ENCODE measurements at regions not wholly inside any gene's neighbourhood (a gene's known extent, or its start where the extent isn't known, plus 50 kb on each side); places are given as distances from the start of the nearest gene placed in this dataset.
A peak's percentile ranks its signal among the peaks of the same experiment; 100 is the strongest.

DNA sequence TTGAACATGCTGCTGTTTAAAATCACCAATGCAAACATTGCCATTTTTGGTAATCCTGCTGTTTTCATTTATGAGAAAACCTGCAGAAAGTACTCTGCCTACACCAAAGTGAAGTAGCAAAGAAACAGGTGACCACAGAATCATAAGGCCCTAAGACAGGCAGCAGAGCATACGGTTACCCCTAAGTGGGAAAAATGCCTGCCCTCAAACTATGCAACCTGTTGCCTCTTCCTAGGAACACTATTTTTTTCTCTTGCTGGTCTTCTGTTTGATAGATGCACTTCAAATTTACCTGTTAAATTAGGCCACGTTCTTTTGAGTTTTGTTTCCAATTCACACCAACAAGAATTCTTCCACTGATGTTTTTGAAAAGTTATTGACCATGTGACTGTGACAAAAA, 89.5 kb upstream of the RAB4A start:
- H4K20me1 ChIP-seq: no peaks in the 10 kb centered on the region
- no peak overlapping the region for H3K27ac ChIP-seq
- H3K4me3 ChIP-seq: no peak overlapping the region
- no peaks in the 10 kb centered on the region for H3K9me3 ChIP-seq (replicated peaks in 1 of 11)
- no peaks in the 10 kb centered on the region for H3K27me3 ChIP-seq
- peaks cover 0 to 3% (median 0%) of the 10 kb centered on the region in 10 experiments; a peak in 1 of 20 replicates for H3K4me1 ChIP-seq
- no peak overlapping the region for H3K4me2 ChIP-seq
- TF ChIP-seq Cebpa-rat (IDR thresholded peaks at IDR 0.05): no peak
- no peak overlapping the region for H3K9ac ChIP-seq
- no peaks in the 10 kb centered on the region for H3K36me3 ChIP-seq

GRCh38 chr1:229183588-229183987, 87.3 kb upstream of the RAB4A start:
- Histone ChIP-seq H3K36me3 (no peaks in the 10 kb centered on the region), H3K4me3 (no peak overlapping the region), H3K27ac (no peak overlapping the region), H3K4me2 (no peak overlapping the region), H3K9me3 (replicated peaks in 1 of 11) (no peaks in the 10 kb centered on the region), H3K4me1 (no peaks in the 10 kb centered on the region), H3K27me3 (no peaks in the 10 kb centered on the region), H3K9ac (no peak overlapping the region), H4K20me1 (no peaks in the 10 kb centered on the region)
- TF ChIP-seq Cebpa-rat (IDR thresholded peaks at IDR 0.05): no peak

DNA sequence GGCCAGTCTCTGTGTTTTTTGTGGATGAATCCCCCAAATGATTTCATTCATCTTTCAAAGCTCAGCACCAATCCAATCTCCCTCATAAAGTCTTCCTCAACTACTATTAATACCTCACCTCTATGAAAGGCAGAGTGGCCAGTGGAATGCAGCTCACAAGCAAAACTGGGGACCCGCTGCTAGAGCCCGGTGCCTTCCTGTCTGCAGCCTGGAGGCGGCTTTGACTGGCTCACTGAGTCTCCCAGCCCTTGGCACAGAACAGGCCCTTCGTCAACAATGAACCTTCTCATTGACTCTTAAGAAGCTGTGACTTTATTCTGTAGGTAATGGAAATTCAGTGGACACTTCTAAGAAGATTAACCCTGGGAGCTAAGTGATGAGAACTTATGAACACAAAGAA, 86.8 kb upstream of the RAB4A start:
- H3K4me1 ChIP-seq: peaks cover 0 to 3% (median 0%) of the 10 kb centered on the region in 10 experiments; a peak in 4 of 20 replicates
- H3K27me3 ChIP-seq: no peaks in the 10 kb centered on the region
- no peak overlapping the region for H3K4me2 ChIP-seq
- no peak overlapping the region for H3K9ac ChIP-seq
- no peaks in the 10 kb centered on the region for H3K36me3 ChIP-seq
- TF ChIP-seq Cebpa-rat (IDR thresholded peaks at IDR 0.05): no peak
- H3K9me3 ChIP-seq (replicated peaks in 1 of 11): no peaks in the 10 kb centered on the region
- no peak overlapping the region for H3K27ac ChIP-seq
- no peaks in the 10 kb centered on the region for H4K20me1 ChIP-seq
- no peak overlapping the region for H3K4me3 ChIP-seq

DNA sequence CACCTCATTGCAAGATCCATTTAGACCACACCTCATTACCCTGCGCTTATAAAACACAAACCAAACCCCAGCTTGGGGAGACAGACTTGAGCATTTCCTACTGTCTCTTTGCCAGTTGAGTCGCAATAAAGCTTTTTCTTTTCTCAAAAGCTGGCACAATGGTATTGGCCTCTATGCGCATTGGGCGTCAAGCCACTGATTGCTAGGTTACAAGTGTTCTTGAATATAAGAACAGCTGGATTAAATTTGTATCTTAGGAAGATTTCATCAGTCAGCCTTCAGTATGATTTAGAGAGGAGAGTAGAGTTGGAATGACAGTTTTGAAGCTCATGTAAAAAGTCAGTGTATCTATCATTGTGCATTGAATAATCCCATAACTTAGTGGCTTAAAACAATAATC, 84.9 kb upstream of the RAB4A start:
- H3K9me3 ChIP-seq (replicated peaks in 1 of 11): no peaks in the 10 kb centered on the region
- no peak for TF ChIP-seq Cebpa-rat (IDR thresholded peaks at IDR 0.05)
- no peaks in the 10 kb centered on the region for H3K36me3 ChIP-seq
- no peak overlapping the region for H3K4me3 ChIP-seq
- no peaks in the 10 kb centered on the region for H4K20me1 ChIP-seq
- no peaks in the 10 kb centered on the region for H3K27me3 ChIP-seq
- H3K4me2 ChIP-seq: no peak overlapping the region
- no peak overlapping the region for H3K9ac ChIP-seq
- 0 out of 22 replicates have a peak overlapping the region, but pooled peaks of 1 of the 11 experiments have one; percentile 8 for H3K27ac ChIP-seq
- H3K4me1 ChIP-seq: peaks cover 0 to 22% (median 0%) of the 10 kb centered on the region in 10 experiments; a peak in 8 of 20 replicates

DNA sequence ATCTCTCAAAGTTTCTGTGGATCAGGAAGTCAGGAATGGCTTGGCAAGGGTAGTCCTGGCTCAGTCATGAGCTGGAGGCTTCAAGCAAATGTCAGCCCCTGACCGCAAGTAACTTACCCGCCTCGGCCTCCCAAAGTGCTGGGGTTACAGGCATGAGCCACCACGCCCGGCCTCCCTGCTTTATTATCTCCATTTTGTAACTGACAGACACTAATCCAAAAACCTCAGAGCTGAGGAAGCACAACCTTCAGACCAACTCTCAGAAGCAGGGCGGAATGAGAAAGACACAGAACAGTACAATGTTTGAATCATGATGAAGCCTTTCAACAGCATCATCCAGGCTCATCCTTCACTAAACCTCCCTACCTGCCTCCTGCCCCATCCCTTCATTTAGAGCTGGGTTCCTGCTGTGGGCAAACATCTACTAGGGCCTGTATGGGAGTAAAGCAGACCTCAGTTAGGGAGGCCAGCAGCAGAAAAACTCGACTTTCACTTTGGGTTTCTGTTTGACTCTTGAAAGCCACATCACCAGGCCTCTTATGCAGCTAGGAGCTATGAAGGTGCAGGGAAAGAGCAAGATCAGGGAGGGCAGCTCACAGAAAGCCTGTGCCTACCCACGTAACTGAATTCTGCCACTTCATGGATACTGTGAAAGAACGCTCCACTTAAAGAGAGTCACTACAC, 84.4 kb upstream of the RAB4A start:
- Histone ChIP-seq H3K27ac (0 out of 22 replicates have a peak overlapping the region, but pooled peaks of 1 of the 11 experiments have one; percentile 8), H3K9me3 (replicated peaks in 1 of 11) (no peaks in the 10 kb centered on the region), H3K36me3 (no peaks in the 10 kb centered on the region), H3K9ac (no peak overlapping the region), H4K20me1 (no peaks in the 10 kb centered on the region), H3K4me2 (no peak overlapping the region), H3K4me1 (peaks cover 0 to 27% (median under 1%) of the 10 kb centered on the region in 10 experiments; a peak in 10 of 20 replicates), H3K27me3 (no peaks in the 10 kb centered on the region), H3K4me3 (no peak overlapping the region)
- no peak for TF ChIP-seq Cebpa-rat (IDR thresholded peaks at IDR 0.05)

GRCh38 chr1:229190057-229190575, 80.8 kb upstream of the RAB4A start:
- peaks cover 0 to 59% (median 7%) of the 10 kb centered on the region in 10 experiments; a peak in 10 of 20 replicates for H3K4me1 ChIP-seq
- peak overlapping the region in 1 of 11 experiments; percentile 80; a peak in 1 of 22 replicates for H3K27ac ChIP-seq
- no peaks in the 10 kb centered on the region for H4K20me1 ChIP-seq
- H3K27me3 ChIP-seq: no peaks in the 10 kb centered on the region
- no peaks in the 10 kb centered on the region for H3K36me3 ChIP-seq
- H3K4me3 ChIP-seq: no peak overlapping the region
- no peaks in the 10 kb centered on the region for H3K9me3 ChIP-seq (replicated peaks in 1 of 11)
- no peak for TF ChIP-seq Cebpa-rat (IDR thresholded peaks at IDR 0.05)
- no peak overlapping the region for H3K9ac ChIP-seq
- H3K4me2 ChIP-seq: peak overlapping the region in 2 of 11 experiments; percentile 79 to 81; a peak in 2 of 22 replicates

DNA sequence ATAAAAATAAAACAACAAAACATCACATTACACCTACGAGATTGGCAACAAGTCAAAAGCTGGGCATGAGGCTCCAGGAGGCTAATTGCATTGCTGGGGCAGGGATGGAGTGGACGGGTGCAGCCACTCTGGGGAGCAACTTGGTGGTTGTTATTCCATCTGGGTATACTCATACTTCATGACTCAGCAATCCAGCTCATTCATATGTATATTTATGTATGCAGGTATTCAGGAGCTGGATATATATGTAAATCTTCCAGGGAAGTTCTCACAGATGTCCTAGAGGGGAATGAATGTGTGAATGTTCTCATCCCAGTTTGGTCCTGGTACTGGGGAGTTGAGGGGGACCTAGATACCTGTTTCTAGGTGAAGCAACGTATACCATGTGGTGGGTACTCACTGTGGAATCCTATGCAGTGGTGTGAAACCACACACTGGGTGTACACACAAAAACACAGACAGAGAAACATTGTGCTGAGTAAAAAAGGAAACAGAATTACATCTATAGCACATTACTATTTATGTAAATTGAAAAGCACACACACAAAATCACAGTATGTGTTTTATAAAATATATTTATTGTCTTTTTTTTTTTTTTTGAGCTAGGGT, 79.7 kb upstream of the RAB4A start:
- Histone ChIP-seq H3K36me3 (no peaks in the 10 kb centered on the region), H4K20me1 (no peaks in the 10 kb centered on the region), H3K9me3 (replicated peaks in 1 of 11) (no peaks in the 10 kb centered on the region), H3K4me3 (no peak overlapping the region), H3K27me3 (no peaks in the 10 kb centered on the region), H3K27ac (peak overlapping the region in 3 of 11 experiments; percentile 72 to 80 (median 78); a peak in 7 of 22 replicates), H3K4me1 (peaks cover 0 to 64% (median 7%) of the 10 kb centered on the region in 10 experiments; a peak in 10 of 20 replicates), H3K9ac (peak overlapping the region in 2 of 11 experiments; percentile 50 to 52; a peak in 3 of 22 replicates), H3K4me2 (peak overlapping the region in 4 of 11 experiments; percentile 67 to 81 (median 74); a peak in 8 of 22 replicates)
- no peak for TF ChIP-seq Cebpa-rat (IDR thresholded peaks at IDR 0.05)

- H4K20me1 ChIP-seq: no peaks in the 10 kb centered on the region
- H3K4me2 ChIP-seq: peak overlapping the region in 4 of 11 experiments; percentile 67 to 81 (median 74); a peak in 8 of 22 replicates
- peaks cover 0 to 72% (median 7%) of the 10 kb centered on the region in 10 experiments; a peak in 10 of 20 replicates for H3K4me1 ChIP-seq
- peak overlapping the region in 4 of 11 experiments; percentile 19 to 80 (median 75); a peak in 8 of 22 replicates for H3K27ac ChIP-seq
- TF ChIP-seq Cebpa-rat (IDR thresholded peaks at IDR 0.05): no peak
- H3K9ac ChIP-seq: peak overlapping the region in 3 of 11 experiments; percentile 24 to 52 (median 50); a peak in 3 of 22 replicates
- no peaks in the 10 kb centered on the region for H3K27me3 ChIP-seq
- no peaks in the 10 kb centered on the region for H3K9me3 ChIP-seq (replicated peaks in 1 of 11)
- no peak overlapping the region for H3K4me3 ChIP-seq
- H3K36me3 ChIP-seq: no peaks in the 10 kb centered on the region
These were observed 78.9 kb upstream of the RAB4A start for GRCh38 chr1:229192031-229192430.

DNA sequence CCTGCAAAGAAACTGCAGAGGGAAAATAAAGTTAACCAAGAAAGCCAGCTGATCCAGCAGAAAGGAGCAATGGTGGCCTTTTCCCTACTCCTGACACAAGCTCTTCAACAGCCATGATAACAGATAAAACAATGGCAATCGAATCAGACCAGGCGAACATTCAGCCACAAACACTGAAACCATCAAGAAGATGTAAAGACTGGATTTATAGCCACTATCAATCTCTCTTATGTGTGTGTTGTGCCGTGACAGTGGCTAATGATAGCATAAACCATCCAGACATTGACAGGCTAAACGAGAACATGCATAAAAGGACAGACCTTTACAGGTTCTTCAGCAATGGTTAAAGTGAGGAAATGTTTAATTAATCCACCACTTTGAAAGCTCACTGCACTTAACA, 78.1 kb upstream of the RAB4A start:
- no peak overlapping the region for H3K4me3 ChIP-seq
- TF ChIP-seq Cebpa-rat (IDR thresholded peaks at IDR 0.05): no peak

More for the DNA sequence above, 78.1 kb upstream of the RAB4A start:
- H3K9me3 ChIP-seq (replicated peaks in 1 of 11): no peaks in the 10 kb centered on the region
- H3K9ac ChIP-seq: peak overlapping the region in 2 of 11 experiments; percentile 37 to 45; a peak in 3 of 22 replicates
- peaks cover 0 to 80% (median 7%) of the 10 kb centered on the region in 10 experiments; a peak in 10 of 20 replicates for H3K4me1 ChIP-seq
- no peaks in the 10 kb centered on the region for H3K27me3 ChIP-seq
- H4K20me1 ChIP-seq: no peaks in the 10 kb centered on the region
- peak overlapping the region in 4 of 11 experiments; percentile 38 to 80 (median 65); a peak in 9 of 22 replicates for H3K27ac ChIP-seq
- no peaks in the 10 kb centered on the region for H3K36me3 ChIP-seq
- peak overlapping the region in 4 of 11 experiments; percentile 67 to 81 (median 74); a peak in 7 of 22 replicates for H3K4me2 ChIP-seq
